ENCODE measurements at regions not wholly inside any gene's neighbourhood (a gene's known extent, or its start where the extent isn't known, plus 50 kb on each side); places are given as distances from the start of the nearest gene placed in this dataset.

GRCh38 chr5:128632264-128632663, 94.2 kb upstream of the FBN2 start:
- H3K27ac ChIP-seq (ENCODE audit: low read length) = no peak overlapping the region
- WGBS (ENCODE audit: insufficient coverage, low lambda C conversion rate) = no CpG with 5 or more reads among the region's 6 CpGs

GRCh38 chr5:128633901-128634300, 95.9 kb upstream of the FBN2 start:
- H3K4me3 ChIP-seq (ENCODE audit: low read length) = no peak overlapping the region
- H3K36me3 ChIP-seq (ENCODE audit: control insufficient read depth, insufficient read depth, low read length) = no peaks in the 10 kb centered on the region
- no peak overlapping the region for H3K27ac ChIP-seq (ENCODE audit: low read length)

More at GRCh38 chr5:128632264-128632663, 94.2 kb upstream of the FBN2 start:
- H3K36me3 ChIP-seq (ENCODE audit: control insufficient read depth, insufficient read depth, low read length) = no peaks in the 10 kb centered on the region
- H3K4me3 ChIP-seq (ENCODE audit: low read length) = no peak overlapping the region
- H3K27me3 ChIP-seq (ENCODE audit: control insufficient read depth, insufficient read depth, low read length) = no peaks in the 10 kb centered on the region
- no peak for DNase-seq
- no peaks in the 10 kb centered on the region for H3K9me3 ChIP-seq (ENCODE audit: control insufficient read depth, low read depth, low read length)
- no peaks in the 10 kb centered on the region for H3K4me1 ChIP-seq (ENCODE audit: control insufficient read depth, insufficient read depth, low read length)

GRCh38 chr5:128635379-128635778, 97.3 kb upstream of the FBN2 start:
- Histone ChIP-seq H3K36me3 (ENCODE audit: control insufficient read depth, insufficient read depth, low read length) (no peaks in the 10 kb centered on the region), H3K9me3 (ENCODE audit: control insufficient read depth, low read depth, low read length) (no peaks in the 10 kb centered on the region), H3K4me1 (ENCODE audit: control insufficient read depth, insufficient read depth, low read length) (no peaks in the 10 kb centered on the region), H3K27me3 (ENCODE audit: control insufficient read depth, insufficient read depth, low read length) (no peaks in the 10 kb centered on the region), H3K27ac (ENCODE audit: low read length) (no peak overlapping the region), H3K4me3 (ENCODE audit: low read length) (no peak overlapping the region)
- DNase-seq = no peak
- 100% methylated on average over 1 of the region's 6 CpGs for WGBS (ENCODE audit: insufficient coverage, low lambda C conversion rate)

More at GRCh38 chr5:128633901-128634300, 95.9 kb upstream of the FBN2 start:
- WGBS (ENCODE audit: insufficient coverage, low lambda C conversion rate) = 100% methylated on average over 1 of the region's 3 CpGs
- H3K27me3 ChIP-seq (ENCODE audit: control insufficient read depth, insufficient read depth, low read length) = no peaks in the 10 kb centered on the region
- no peak for DNase-seq
- no peaks in the 10 kb centered on the region for H3K4me1 ChIP-seq (ENCODE audit: control insufficient read depth, insufficient read depth, low read length)
- no peaks in the 10 kb centered on the region for H3K9me3 ChIP-seq (ENCODE audit: control insufficient read depth, low read depth, low read length)

- no peaks in the 10 kb centered on the region for H3K4me1 ChIP-seq (ENCODE audit: control insufficient read depth, insufficient read depth, low read length)
- DNase-seq = no peak
- no peak overlapping the region for H3K4me3 ChIP-seq (ENCODE audit: low read length)
- no CpG with 5 or more reads among the region's 1 CpG for WGBS (ENCODE audit: insufficient coverage, low lambda C conversion rate)
- no peaks in the 10 kb centered on the region for H3K27me3 ChIP-seq (ENCODE audit: control insufficient read depth, insufficient read depth, low read length)
- no peaks in the 10 kb centered on the region for H3K9me3 ChIP-seq (ENCODE audit: control insufficient read depth, low read depth, low read length)
- H3K27ac ChIP-seq (ENCODE audit: low read length) = no peak overlapping the region
- no peaks in the 10 kb centered on the region for H3K36me3 ChIP-seq (ENCODE audit: control insufficient read depth, insufficient read depth, low read length)
These were observed 98.3 kb upstream of the FBN2 start for GRCh38 chr5:128636361-128636760.

- Histone ChIP-seq H3K36me3 (ENCODE audit: control insufficient read depth, insufficient read depth, low read length) (no peaks in the 10 kb centered on the region), H3K4me3 (ENCODE audit: low read length) (no peak overlapping the region), H3K9me3 (ENCODE audit: control insufficient read depth, low read depth, low read length) (no peaks in the 10 kb centered on the region), H3K4me1 (ENCODE audit: control insufficient read depth, insufficient read depth, low read length) (no peaks in the 10 kb centered on the region), H3K27ac (ENCODE audit: low read length) (no peak overlapping the region), H3K27me3 (ENCODE audit: control insufficient read depth, insufficient read depth, low read length) (no peaks in the 10 kb centered on the region)
- WGBS (ENCODE audit: insufficient coverage, low lambda C conversion rate) = 92% methylated on average over 2 of the region's 4 CpGs
- no peak for DNase-seq
These were observed 99.0 kb upstream of the FBN2 start for GRCh38 chr5:128637031-128637430.

- WGBS (ENCODE audit: insufficient coverage, low lambda C conversion rate) = 83% methylated on average over 1 of the region's 1 CpG
- H3K27me3 ChIP-seq (ENCODE audit: control insufficient read depth, insufficient read depth, low read length) = no peaks in the 10 kb centered on the region
- DNase-seq = no peak
- H3K4me3 ChIP-seq (ENCODE audit: low read length) = no peak overlapping the region
- no peak overlapping the region for H3K27ac ChIP-seq (ENCODE audit: low read length)
- no peaks in the 10 kb centered on the region for H3K36me3 ChIP-seq (ENCODE audit: control insufficient read depth, insufficient read depth, low read length)
- no peaks in the 10 kb centered on the region for H3K9me3 ChIP-seq (ENCODE audit: control insufficient read depth, low read depth, low read length)
- H3K4me1 ChIP-seq (ENCODE audit: control insufficient read depth, insufficient read depth, low read length) = no peaks in the 10 kb centered on the region
These were observed 103.8 kb upstream of the FBN2 start for GRCh38 chr5:128641861-128642260.

- Histone ChIP-seq H3K36me3 (ENCODE audit: control insufficient read depth, insufficient read depth, low read length) (no peaks in the 10 kb centered on the region), H3K4me1 (ENCODE audit: control insufficient read depth, insufficient read depth, low read length) (no peaks in the 10 kb centered on the region), H3K27me3 (ENCODE audit: control insufficient read depth, insufficient read depth, low read length) (no peaks in the 10 kb centered on the region), H3K27ac (ENCODE audit: low read length) (no peak overlapping the region), H3K9me3 (ENCODE audit: control insufficient read depth, low read depth, low read length) (no peaks in the 10 kb centered on the region), H3K4me3 (ENCODE audit: low read length) (no peak overlapping the region)
- DNase-seq = no peak
- 73% methylated on average over 2 of the region's 4 CpGs for WGBS (ENCODE audit: insufficient coverage, low lambda C conversion rate)
These were observed 106.8 kb upstream of the FBN2 start for GRCh38 chr5:128644863-128645262.

GRCh38 chr5:128645581-128645980, 107.5 kb upstream of the FBN2 start:
- H3K4me3 ChIP-seq (ENCODE audit: low read length) = no peak overlapping the region
- DNase-seq = no peak
- H3K27ac ChIP-seq (ENCODE audit: low read length) = no peak overlapping the region
- no peaks in the 10 kb centered on the region for H3K27me3 ChIP-seq (ENCODE audit: control insufficient read depth, insufficient read depth, low read length)
- WGBS (ENCODE audit: insufficient coverage, low lambda C conversion rate) = no CpG with 5 or more reads among the region's 1 CpG
- no peaks in the 10 kb centered on the region for H3K4me1 ChIP-seq (ENCODE audit: control insufficient read depth, insufficient read depth, low read length)
- no peaks in the 10 kb centered on the region for H3K36me3 ChIP-seq (ENCODE audit: control insufficient read depth, insufficient read depth, low read length)
- H3K9me3 ChIP-seq (ENCODE audit: control insufficient read depth, low read depth, low read length) = no peaks in the 10 kb centered on the region

- no peaks in the 10 kb centered on the region for H3K27me3 ChIP-seq (ENCODE audit: control insufficient read depth, insufficient read depth, low read length)
- H3K4me1 ChIP-seq (ENCODE audit: control insufficient read depth, insufficient read depth, low read length) = no peaks in the 10 kb centered on the region
- WGBS (ENCODE audit: insufficient coverage, low lambda C conversion rate) = 80% methylated on average over 1 of the region's 2 CpGs
- DNase-seq = no peak
- H3K4me3 ChIP-seq (ENCODE audit: low read length) = no peak overlapping the region
- no peak overlapping the region for H3K27ac ChIP-seq (ENCODE audit: low read length)
- no peaks in the 10 kb centered on the region for H3K36me3 ChIP-seq (ENCODE audit: control insufficient read depth, insufficient read depth, low read length)
- no peaks in the 10 kb centered on the region for H3K9me3 ChIP-seq (ENCODE audit: control insufficient read depth, low read depth, low read length)
These were observed 108.1 kb upstream of the FBN2 start for GRCh38 chr5:128646176-128646575.

- no peaks in the 10 kb centered on the region for H3K27me3 ChIP-seq (ENCODE audit: control insufficient read depth, insufficient read depth, low read length)
- no peak overlapping the region for H3K27ac ChIP-seq (ENCODE audit: low read length)
- no peaks in the 10 kb centered on the region for H3K9me3 ChIP-seq (ENCODE audit: control insufficient read depth, low read depth, low read length)
- no peaks in the 10 kb centered on the region for H3K4me1 ChIP-seq (ENCODE audit: control insufficient read depth, insufficient read depth, low read length)
- H3K4me3 ChIP-seq (ENCODE audit: low read length) = no peak overlapping the region
- DNase-seq = no peak
- no peaks in the 10 kb centered on the region for H3K36me3 ChIP-seq (ENCODE audit: control insufficient read depth, insufficient read depth, low read length)
These were observed 111.1 kb upstream of the FBN2 start for GRCh38 chr5:128649192-128649591.

GRCh38 chr5:128662997-128663396, 125.0 kb upstream of the FBN2 start:
- no peak for DNase-seq
- no peaks in the 10 kb centered on the region for H3K9me3 ChIP-seq (ENCODE audit: control insufficient read depth, low read depth, low read length)
- WGBS (ENCODE audit: insufficient coverage, low lambda C conversion rate) = 100% methylated on average over 1 of the region's 2 CpGs
- H3K4me3 ChIP-seq (ENCODE audit: low read length) = no peak overlapping the region
- no peaks in the 10 kb centered on the region for H3K36me3 ChIP-seq (ENCODE audit: control insufficient read depth, insufficient read depth, low read length)
- no peak overlapping the region for H3K27ac ChIP-seq (ENCODE audit: low read length)
- H3K4me1 ChIP-seq (ENCODE audit: control insufficient read depth, insufficient read depth, low read length) = no peaks in the 10 kb centered on the region
- no peaks in the 10 kb centered on the region for H3K27me3 ChIP-seq (ENCODE audit: control insufficient read depth, insufficient read depth, low read length)

Measured in large intestine (tissue), 3 donors.